ENCODE measurements at regions not wholly inside any gene's neighbourhood (a gene's known extent, or its start where the extent isn't known, plus 50 kb on each side); places are given as distances from the start of the nearest gene placed in this dataset.

DNA sequence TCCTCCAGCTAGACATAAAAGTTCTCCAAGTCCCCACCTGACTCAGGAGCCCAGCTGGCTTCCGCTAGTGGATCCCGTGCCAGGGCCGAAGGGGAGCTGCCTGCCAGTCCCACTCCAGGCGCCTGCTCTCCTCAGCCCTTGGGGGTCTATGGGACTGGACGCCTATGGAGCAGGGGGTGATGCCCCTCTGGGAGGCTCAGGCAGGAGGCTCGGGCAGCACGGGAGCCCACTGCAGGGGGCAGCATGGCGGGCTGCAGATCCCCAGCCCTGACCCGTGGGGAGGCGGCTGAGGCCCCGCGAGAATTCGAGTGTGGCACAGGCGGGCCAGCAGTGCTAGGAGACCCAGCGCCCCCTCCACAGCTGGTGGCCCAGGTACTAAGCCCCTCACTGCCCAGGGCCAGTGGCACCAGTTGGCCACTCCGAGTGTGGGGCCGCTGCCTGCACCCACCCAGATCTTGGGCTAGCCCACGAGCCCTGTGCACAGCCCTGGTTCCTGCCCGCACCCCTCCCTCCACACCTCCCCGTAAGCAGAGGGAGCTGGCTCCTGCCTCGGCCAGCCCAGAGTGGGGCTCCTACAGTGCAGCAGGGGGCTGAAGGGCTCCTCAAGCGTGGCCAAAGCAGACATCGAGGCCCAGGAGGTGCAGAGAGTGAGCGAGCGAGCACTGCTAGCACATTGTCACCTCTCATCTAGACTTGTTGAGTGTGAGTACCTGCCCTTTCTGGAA is 221.3 kb upstream of the NSMCE3 start:
- DNase-seq, result no peak

DNA sequence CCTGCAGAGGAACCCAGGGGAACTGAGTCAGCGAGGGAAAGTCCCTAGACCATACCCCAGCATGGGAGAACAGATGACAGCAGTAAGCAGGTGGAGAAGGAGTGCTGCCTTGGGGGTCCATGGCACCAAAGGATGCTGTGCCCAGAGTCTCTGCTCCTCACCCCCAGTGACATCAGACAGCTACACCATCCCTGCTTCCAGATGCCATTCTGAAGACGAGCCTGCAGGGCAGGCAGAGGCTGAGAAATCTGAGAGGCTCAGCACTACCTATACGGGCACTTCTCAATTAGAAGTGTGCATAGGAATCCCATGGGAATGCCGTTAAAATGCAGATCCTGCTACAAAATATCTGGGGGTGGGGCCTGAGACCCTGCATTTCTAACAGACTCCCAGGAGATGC is 211.3 kb upstream of the NSMCE3 start:
- DNase-seq, result no peak

DNA sequence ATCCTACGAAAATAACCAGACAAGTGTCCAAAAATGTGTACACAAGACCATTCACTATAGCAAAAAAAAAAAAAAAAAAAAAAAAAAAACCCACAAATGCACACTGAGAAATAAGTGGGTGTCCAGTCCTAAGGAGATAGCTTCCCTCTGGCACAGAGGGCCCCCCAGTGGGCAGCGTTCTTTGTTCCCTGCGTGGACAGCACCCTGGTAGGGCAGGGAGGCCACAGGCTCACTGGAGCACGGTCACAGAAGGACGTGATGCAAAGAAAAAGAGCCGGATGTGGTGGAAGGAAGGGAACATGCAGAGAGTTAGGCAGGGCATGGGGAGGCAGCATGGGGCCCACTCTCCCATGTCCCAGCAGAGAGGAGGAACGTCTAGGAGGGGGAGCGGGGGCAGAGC is 210.7 kb upstream of the NSMCE3 start:
- no peak for DNase-seq

DNA sequence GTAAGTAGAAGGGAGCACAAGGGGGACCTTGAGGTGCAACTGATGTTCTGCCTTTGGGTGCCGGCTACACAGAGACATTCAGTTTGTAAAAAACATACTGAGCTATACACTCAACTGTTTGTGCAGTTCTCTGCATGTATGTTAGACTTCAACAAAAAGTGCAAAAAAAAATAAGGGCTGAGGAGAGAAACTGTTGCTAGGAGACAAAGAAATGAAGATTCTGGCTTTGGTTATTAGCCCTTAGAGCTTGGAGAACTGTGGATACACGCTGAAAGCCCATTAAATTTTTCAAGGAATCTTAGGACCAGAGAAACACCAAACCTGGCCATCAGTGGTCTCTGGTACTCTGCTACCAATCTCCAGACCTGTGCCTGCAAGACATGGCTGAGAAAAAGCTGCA is 207.6 kb upstream of the NSMCE3 start:
- DNase-seq, result no peak

DNA sequence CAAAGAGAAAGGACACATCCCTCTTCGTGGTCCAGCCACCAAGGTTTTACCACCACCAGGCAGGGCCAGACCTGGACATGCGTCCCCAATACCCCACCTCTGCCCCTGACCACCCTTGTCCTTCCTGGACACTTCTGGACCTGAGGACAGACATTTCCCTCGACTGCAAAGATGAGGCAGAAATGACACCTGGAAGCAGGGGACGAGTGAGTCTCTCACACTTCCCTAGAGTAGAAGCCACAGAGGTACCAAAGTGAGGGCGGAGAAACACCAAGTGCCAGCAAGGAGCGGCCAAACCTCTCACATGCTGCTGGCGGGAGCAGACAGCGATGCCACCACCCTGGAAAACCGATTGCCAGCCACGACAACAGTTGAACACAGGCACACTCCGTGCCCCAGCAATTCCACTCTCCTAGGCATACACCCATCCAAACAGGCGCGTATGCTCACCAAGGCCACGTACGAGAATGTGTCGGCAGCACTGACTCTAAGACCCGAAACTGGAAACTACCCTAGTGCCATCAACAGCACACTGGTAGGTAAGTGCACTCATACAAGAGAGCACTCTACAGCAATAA is 207.0 kb upstream of the NSMCE3 start:
- DNase-seq, result no peak

DNA sequence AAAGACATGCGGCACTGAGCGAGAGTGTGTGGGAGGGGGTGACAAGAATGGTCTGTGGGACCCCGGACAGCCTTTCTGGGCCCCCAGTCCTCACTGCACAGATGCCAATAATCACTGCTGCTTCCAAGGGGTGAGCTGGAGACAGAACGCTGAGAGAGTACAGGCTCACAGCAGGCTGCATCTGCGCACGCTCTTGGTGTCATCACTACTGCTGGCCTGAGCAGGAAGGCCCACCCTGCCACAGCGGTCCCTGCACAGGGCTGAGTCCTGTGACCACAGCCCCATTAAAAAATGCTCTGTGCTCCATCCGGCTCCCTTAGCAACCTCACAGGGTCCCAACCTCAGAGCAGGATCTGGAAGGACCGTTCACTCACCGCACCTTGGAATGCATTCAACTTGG is 205.5 kb upstream of the NSMCE3 start:
- no peak for DNase-seq

DNA sequence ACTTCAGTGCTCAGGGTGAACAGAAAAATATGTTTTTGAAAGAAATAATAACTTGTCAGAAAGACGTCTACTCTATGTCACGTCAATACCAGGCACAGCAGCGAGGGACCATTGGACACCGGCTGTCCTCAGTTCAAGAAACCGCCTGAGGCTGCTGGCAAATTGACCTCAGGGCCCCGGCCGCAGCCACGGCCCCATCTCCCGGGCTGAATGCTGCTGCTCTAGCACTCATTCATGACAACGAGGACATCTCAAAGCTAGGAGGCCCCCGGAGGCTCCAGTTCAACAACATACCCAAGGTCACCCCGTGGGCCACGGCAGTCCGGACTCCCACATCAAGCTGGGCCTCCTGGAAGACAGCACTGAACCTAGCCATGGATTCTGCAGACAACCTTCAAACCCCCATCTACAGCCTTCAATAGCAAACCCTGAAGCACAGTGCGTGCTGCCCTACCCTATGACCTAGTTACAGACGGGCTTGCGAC is 204.0 kb upstream of the NSMCE3 start:
- DNase-seq, result no peak

DNA sequence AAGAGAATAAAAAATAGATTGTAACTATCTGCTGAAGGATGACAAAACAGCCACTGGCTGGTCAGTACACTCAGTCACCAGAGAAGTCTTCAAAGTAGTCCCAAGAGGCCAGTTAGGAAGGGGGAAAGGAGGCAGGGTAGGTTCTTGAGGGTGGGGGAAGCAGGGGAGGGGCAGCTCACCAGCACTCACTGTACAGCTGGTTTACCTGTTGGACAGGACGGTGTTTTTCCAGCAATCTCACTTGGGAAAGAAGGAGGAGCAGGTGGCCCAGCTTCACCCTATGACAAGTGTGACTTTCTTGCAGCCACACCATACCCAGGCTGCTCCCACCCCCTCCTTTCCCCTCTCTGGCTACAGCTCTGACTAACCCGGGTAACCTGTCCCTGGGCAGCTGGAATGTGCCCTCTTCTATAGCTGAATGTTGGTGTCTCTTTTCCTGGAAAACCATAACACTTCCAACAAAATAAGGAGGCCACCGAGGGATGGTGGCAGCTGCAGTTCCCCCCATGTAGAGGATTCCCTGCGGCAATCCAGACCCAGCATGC is 203.4 kb upstream of the NSMCE3 start:
- no peak for DNase-seq

DNA sequence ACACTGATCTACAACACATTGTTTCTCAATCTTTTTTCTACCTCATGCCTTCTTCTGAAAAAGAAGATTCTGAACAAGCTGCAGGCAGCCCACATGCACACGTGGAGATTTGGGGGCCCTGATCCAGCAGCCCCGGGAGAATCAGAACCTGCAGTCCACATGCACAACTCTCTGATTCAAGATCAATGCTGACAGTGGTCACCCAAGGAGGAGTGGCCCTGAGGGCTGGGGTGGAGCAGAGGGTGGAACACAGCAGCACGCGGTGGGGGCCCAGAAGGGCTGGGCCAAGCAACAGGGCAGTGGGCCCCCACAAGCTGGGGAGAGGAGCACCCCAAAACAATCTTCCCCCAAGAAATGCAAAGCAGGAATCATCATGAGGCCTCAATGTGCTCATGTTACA is 202.1 kb upstream of the NSMCE3 start:
- DNase-seq, result no peak

DNA sequence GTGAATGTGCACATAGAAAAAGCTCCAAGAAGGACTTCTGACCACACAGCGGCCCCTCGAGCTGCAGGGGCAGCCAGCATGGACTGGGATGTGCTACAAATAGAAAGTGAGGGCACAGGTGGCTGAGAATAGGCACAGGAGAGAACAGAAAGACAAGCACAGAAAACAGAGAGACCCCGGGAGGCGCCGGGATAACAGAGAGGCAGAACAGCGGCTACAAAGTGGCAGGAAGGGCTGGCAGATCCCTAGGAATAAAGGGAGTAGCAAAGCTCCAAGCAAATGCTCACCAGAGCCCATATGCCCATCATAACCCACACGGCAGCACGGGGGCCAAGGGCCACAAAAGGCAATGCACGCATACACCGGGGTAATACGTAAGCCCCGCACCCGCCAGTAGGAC is 201.7 kb upstream of the NSMCE3 start:
- DNase-seq, result no peak

DNA sequence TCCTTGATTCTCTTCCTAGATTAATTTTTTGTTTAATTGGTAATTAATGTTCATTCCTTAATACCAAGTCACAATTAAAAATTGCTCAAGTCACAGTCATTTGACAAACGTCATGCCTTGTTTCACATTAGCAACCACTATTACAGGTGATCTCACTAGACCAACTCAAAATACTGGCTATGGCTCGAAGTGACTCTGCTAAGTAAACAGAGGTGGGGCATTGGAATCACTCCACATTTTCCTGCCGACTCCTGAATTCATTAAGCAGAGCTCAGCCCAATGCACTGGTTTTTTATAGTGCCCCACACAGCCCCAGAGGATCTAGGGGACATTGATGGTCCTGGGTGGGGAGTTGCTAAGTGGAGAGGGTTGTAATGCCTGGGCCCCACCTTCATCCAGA is 201.2 kb upstream of the NSMCE3 start:
- no peak for DNase-seq

DNA sequence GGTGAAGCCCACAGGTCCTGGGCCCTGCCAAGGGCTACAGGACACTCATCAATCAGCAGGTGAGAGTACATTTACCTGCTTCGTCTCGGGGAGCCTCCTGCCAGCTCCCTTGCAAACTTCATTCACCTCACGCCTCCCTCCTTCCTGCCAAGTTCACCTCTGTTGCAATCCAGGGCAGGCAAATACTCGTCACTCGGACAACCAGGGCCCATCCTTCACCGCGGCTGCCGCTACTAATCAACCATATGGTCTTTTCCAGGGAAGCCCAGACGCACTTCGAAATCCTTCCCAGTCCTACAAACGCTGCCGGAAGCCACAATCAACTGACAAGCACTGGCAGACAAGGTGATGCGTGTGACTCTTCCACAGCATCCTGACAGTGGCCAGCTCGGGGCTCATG is 200.7 kb upstream of the NSMCE3 start:
- no peak for DNase-seq

DNA sequence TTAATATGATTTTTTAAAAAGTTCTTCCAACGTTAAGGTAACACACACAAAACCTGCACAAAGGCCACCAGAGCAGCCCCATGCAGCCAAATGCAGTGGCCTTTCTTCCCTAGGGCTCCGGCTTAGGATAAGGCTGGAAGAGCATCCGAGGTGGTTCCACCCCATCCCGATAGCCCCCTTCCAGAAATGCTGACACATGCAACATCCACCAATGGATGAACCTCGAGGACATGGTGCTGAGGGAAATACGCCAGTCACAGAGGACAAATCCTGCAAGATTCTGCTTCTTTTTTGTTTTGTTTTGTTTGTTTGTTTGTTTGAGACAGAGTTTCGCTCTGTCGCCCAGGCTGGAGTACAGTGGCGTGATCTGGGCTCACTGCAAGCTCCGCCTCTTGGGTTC is 199.3 kb upstream of the NSMCE3 start:
- DNase-seq, result no peak

DNA sequence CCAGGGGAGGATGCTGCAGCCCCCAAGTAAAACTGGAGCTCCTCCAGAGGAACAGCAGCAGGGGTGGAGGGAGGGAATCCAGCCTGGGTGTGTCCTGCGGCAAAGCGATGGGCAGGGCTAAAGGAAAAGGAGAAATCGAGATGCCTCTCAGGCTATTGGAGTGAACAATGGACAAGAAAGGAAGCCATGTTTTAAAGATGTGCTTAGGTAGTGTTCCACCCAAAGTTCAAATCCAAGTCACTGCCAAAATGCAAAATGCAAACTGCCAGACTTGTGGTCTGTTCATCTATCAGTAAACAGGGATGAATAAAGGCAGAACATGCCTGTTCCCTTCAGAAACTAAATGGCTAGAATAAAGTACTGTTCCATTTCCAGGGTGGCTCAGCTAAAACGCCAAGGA is 197.5 kb upstream of the NSMCE3 start:
- no peak for DNase-seq

DNA sequence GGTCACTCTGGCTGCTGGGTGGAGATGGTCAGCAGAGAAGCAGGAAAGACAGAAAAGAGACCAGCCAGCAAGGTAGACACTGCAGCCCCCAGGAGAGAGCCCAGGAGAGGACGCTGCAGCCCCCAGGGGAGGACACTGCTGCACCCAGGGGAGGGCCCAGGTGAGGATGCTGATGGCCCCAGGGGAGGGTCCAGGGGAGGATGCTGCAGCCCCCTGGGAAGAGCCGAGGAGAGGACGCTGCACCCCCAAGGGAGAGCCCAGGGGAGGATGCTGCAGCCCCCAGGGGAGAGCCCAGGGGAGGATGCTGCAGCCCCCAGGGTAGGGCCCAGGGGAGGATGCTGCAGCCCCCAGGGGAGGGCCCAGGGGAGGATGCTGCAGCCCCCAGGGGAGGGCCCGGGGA is 196.7 kb upstream of the NSMCE3 start:
- no peak for DNase-seq

DNA sequence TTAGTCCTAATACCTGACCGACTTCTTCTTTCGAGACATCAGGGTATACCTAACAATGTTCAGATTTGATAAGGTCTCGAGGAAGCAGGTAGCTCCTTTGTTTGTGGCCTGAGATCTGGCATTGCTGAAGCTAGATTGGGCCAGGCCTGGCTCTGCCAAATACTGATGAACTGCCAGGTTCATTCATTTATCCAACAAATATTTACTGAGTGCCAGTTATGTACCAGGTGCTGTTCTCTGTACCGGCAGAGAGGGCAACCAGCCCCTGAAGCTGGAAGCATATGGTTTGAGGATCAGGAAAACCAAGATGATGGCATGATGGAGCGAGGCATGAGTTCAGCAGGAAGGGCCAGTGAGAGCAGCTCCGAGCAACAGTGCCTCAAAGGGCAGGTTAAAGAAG is 196.2 kb upstream of the NSMCE3 start:
- no peak for DNase-seq

DNA sequence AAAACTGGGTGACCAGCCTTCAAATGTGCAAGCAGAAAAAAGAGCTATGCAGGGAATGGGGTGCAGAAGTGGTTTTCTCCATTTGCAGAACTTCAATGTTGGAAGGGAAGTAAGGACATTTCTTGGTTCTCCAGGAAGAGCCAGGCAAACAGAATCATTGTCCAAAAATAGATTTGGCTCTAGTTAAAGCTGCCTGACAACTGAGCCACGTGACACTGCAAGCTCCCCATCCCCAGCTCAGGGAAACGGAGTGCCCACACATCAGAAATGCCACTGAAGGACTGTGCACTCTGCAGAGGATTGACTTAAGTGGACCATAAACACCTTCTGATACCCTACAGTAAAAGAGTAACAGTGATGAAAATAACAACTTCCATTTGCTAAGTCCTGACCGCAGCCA is 195.6 kb upstream of the NSMCE3 start:
- DNase-seq, result no peak

DNA sequence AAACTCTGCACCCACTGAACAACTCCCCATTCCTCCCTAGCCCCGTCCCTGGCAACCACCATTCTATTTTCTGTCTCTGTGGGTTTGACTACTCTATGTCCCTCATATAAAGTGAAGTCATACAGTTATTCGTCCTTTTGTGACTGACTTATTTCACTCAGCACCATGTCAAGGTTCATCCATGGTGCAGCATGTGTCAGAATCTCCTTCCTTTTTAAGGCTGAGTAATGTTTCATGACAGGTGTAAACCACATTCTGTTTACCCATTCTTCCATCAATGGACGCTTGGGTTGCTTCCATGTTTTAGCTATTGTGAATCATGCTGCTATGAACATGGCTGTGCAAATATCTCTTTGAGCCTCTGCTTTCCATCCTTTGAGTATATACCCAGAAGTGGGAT is 192.3 kb upstream of the NSMCE3 start:
- DNase-seq, result no peak

DNA sequence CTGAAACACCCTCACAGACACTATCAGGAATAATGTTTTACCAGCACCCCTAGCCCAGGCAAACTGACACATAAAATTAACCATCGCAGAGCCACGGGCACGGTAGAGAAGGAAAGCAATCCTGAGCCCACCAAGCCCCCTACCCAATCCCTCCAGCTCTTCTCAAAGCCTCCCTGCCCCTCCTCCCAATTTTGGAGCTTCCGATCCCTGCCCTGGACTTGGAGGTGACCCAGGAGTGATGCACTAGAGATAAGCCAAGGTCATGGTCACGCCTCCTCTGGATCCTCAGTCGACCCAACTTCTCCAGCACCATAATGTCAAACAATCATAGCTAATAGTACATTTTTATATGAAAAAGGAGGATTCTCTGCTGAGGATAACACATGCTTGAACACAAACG is 188.7 kb upstream of the NSMCE3 start:
- no peak for DNase-seq

DNA sequence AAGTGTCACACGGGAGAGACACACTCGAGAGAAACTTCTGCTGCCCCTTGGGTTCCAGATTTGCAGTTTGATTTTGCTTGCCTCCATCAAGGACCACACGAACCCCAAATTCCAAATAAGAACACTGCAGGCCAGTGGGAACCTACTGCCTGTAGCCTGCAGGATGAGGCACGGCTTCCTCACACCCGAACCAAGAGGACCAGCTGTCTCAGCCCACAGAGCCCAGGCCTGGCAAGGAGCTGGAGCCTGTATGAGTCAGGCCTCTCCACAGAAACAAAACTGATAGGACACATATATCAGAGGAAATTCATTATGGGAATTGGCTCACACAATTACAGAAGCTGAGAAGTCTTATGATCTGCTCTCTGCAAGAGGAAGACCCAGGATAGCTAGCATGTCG is 188.1 kb upstream of the NSMCE3 start:
- no peak for DNase-seq

DNA sequence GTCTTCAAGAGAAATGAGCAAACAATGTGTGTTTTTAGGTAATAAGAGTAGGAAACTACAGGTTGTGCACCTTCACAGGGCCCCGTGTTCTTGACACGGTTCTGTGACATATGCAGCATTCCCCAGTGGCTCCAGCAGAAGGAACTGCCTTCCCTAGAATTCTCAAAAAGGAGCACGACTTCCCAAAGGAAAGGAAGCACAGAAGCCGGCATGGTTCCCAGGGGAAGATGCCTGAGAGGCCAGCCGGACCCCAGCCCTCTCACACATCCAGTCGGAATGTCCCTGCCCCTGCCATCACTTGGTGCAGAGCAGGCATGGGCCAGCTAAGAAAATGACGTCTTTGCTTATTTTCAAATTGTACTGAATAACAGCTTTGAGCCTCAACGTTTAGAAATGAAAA is 187.3 kb upstream of the NSMCE3 start:
- DNase-seq, result no peak

DNA sequence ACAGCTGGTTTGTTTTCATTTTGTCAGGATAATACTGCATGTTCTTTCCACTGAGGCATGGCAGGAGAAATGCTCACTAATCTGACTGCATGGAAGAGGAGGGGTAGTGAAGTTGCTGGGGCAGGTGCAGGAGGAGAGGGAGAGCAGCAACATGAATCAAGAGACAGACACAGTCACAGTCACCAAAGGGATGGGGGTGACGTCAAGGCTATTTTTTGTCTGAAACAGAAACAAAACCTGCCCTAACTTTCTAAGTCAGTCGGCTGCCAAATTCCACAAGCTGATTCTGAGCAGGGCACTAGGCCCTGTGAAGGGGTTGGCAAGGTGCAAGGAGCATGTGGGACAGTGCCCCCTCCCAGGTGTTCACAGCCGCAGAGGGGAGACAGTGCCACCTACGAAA is 186.6 kb upstream of the NSMCE3 start:
- DNase-seq, result no peak

DNA sequence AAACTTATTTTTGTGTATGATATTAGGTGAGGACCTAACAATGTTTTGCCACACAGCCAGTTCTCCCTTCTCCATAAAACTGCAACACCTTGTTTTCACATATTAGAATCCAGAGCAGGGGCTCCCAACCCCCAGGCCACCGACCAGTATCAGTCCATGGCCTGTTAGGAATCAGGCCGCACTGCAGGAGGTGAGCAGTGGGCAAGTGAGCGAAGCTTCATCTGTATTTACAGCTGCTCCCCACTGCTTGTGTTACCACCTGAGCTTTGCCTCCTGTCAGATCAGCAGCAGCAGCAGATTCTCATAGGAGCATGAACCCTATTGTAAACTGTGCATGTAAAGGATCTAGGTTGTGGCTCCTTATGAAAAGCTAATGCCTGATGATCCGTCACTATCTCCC is 185.9 kb upstream of the NSMCE3 start:
- no peak for DNase-seq

DNA sequence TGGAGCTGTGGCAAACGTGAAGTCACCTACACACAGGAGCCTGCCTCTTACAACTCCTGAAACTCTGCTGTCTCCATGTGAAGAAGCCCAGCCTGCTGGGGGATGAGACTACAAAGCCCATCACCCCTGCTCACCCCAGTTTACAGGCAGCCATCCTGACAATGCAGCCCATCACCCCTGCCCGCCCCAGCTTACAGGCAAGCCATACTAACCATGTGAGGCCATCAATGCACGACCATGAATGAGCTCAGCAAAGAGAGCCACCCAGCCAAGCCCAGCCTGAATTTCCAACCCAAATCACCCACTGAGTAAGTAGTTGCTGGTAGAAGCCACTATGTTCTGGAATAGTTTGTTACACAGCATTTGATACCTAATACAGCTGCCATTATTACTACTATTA is 185.4 kb upstream of the NSMCE3 start:
- no peak for DNase-seq

DNA sequence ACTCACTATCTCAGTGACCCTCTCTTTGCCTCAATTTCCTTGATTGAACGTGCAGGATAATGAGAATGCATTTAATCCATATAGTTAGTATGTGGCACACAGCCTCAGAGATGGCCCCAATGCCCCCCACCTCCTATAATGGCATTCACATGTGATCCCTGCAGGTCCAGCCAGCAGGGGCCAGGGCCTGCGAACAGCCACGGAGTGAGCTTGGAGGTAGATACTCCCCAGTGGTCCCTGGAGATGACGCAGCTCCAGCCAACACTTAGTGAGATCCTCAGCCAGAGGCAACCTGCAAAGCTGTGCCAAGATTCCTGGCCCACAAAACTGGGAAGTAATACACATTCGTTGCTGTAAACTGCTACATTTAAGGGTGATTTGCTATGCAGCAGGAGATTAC is 184.9 kb upstream of the NSMCE3 start:
- DNase-seq, result no peak

Data from activated CD4-positive, alpha-beta T cell treated with anti-CD3 and anti-CD28 coated beads, Interleukin-2, amount 50 U/mL, for 48 hours (primary cell).